B cell (primary cell): ENCODE measurements at regions not wholly inside any gene's neighbourhood (a gene's known extent, or its start where the extent isn't known, plus 50 kb on each side); places are given as distances from the start of the nearest gene placed in this dataset.

Experiments
- EZH2 ChIP-seq: IDR thresholded peaks from 2 replicates; pipeline ENCODE4 v1.6.1; 2012; ENCODE audit warnings: borderline replicate concordance, low read depth, mild to moderate bottlenecking, moderate library complexity, low read length; ENCODE audit not compliant: insufficient read depth, poor library complexity, severe bottlenecking
- TF ChIP-seq, protein P1 (sequence below): fragments of 200-600 bp; IDR thresholded peaks from one replicate; pipeline ENCODE4 v1.8.0; 2022; ENCODE audit warnings: antibody characterized with exemption, mild to moderate bottlenecking

DNA sequence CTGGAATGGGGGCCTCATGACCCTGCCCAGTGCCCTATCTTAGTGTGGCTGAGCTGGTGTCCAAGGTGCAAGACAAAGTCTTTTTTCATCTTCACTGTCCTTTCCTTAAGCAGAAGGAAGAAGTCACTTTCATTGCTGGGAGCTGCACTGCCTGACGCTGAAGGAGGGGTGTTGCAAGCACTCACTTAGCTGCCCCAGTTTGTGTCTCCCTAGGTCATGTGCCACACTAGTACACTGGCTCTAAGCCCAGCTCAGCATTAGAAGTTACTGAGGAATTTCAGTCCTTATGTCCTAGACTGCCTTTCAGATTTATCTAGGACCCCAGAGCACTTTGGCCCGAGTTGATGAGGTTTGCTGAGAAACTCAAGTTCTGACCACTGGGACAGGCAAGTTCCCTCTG is 952.0 kb upstream of the USP15 start:
- TF ChIP-seq, protein P1, sequence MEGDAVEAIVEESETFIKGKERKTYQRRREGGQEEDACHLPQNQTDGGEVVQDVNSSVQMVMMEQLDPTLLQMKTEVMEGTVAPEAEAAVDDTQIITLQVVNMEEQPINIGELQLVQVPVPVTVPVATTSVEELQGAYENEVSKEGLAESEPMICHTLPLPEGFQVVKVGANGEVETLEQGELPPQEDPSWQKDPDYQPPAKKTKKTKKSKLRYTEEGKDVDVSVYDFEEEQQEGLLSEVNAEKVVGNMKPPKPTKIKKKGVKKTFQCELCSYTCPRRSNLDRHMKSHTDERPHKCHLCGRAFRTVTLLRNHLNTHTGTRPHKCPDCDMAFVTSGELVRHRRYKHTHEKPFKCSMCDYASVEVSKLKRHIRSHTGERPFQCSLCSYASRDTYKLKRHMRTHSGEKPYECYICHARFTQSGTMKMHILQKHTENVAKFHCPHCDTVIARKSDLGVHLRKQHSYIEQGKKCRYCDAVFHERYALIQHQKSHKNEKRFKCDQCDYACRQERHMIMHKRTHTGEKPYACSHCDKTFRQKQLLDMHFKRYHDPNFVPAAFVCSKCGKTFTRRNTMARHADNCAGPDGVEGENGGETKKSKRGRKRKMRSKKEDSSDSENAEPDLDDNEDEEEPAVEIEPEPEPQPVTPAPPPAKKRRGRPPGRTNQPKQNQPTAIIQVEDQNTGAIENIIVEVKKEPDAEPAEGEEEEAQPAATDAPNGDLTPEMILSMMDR = no peak
- TF ChIP-seq EZH2 = no peak
